HCT116 (cell line): ENCODE measurements at regions not wholly inside any gene's neighbourhood (a gene's known extent, or its start where the extent isn't known, plus 50 kb on each side); places are given as distances from the start of the nearest gene placed in this dataset.

Experiments
- ATAC-seq: fragments of 200-7000 bp; cut with Tn5 transposase; 2 replicates; pipeline ENCODE4 v1.9.1; 2020; ENCODE audit warnings: mild to moderate bottlenecking, moderate library complexity
- BruUV-seq: library from RNA; stranded (reverse); fragments of 400-500 nt; replicated peaks from 2 replicates; lab custom pipeline; 2021; lab: Mats Ljungman, UMichigan
- CTCF ChIA-PET: fragments of 300-600 bp; sonication (Branson Sonifier 250); formaldehyde crosslinking; loops from one replicate; lab custom pipeline; 2021; ENCODE audit warnings: antibody characterized with exemption; lab: Charles Lee
- POLR2A ChIA-PET: fragments of 300-600, 350-600 bp; sonication (Branson Sonifier 250); formaldehyde crosslinking; loops from one replicate; lab custom pipeline; 2021; ENCODE audit warnings: antibody characterized with exemption; lab: Charles Lee
- RAD21 ChIA-PET, 2 experiments: fragments of 300-600 bp; sonication (Branson Sonifier 250); formaldehyde crosslinking; loops; one replicate each; lab custom pipeline; 2023; ENCODE audit warnings: low total read pairs in 2 of 2; ENCODE audit not compliant: uncharacterized antibody in 2 of 2, unreplicated experiment in 2 of 2, low non-redundant PET in 1 of 2; lab: Charles Lee
- DNase-seq: peaks from one replicate; pipeline ENCODE4 v3.0.0-alpha.2; 2010; ENCODE audit warnings: low read depth, low spot score
- H2AFZ ChIP-seq: fragments of 200-600 bp; shearing (Covaris generic), sonication (generic); 2 replicates; pipeline ENCODE4 v1.6.1; 2017; ENCODE audit warnings: low read depth, mixed run types, mixed read lengths, antibody characterized with exemption, low read length; ENCODE audit not compliant: poor library complexity, severe bottlenecking
- H3K27ac ChIP-seq: 2 replicates; pipeline ENCODE4 v1.5.1; 2012; ENCODE audit warnings: low read depth, low read length
- H3K27me3 ChIP-seq: fragments of 200-600 bp; sonication (generic); 2 replicates; pipeline ENCODE4 v1.6.1; 2016; ENCODE audit warnings: mixed run types, low read length, mixed read lengths; ENCODE audit not compliant: insufficient read depth
- H3K36me3 ChIP-seq, 2 experiments: fragments of 200-500 bp in 1 of 2; fragments of 200-600 bp in 1 of 2; sonication (Bioruptor generic) in 1 of 2; sonication (generic) in 1 of 2; 2 replicates each; pipeline versions ENCODE4 v1.5.1 to v1.6.1; 2014 to 2016; ENCODE audit warnings: low read length in 2 of 2, inconsistent platforms in 1 of 2, mixed read lengths in 1 of 2, mixed run types in 1 of 2; ENCODE audit not compliant: insufficient read depth in 2 of 2, control insufficient read depth in 1 of 2
- H3K4me1 ChIP-seq, 2 experiments: fragments of 200-600 bp in 1 of 2; sonication (generic) in 1 of 2; 2 replicates each; pipeline versions ENCODE4 v1.5.1 to v1.6.1; 2012 to 2017; ENCODE audit warnings: low read length in 2 of 2, inconsistent platforms in 1 of 2, mild to moderate bottlenecking in 1 of 2, mixed read lengths in 1 of 2, mixed run types in 1 of 2, moderate library complexity in 1 of 2; ENCODE audit not compliant: insufficient read depth in 2 of 2, control insufficient read depth in 1 of 2
- H3K4me2 ChIP-seq: fragments of 200-600 bp; sonication (generic); 2 replicates; pipeline ENCODE4 v1.6.1; 2017; ENCODE audit warnings: mixed run types, low read length, mixed read lengths
- H3K4me3 ChIP-seq, 2 experiments: fragments of 200-600 bp in 1 of 2; sonication (generic) in 1 of 2; replicated peaks in 1 of 2; 2 replicates each; pipeline ENCODE4 v1.5.1; 2011 to 2016; ENCODE audit warnings: low read length in 2 of 2, control low read depth in 1 of 2, low read depth in 1 of 2, mild to moderate bottlenecking in 1 of 2, mixed read lengths in 1 of 2, mixed run types in 1 of 2
- H3K79me2 ChIP-seq: fragments of 200-600 bp; sonication (generic); 2 replicates; pipeline ENCODE4 v1.6.1; 2017; ENCODE audit warnings: mild to moderate bottlenecking, mixed run types, low read length, moderate library complexity, mixed read lengths; ENCODE audit not compliant: insufficient read depth
- H3K9ac ChIP-seq: fragments of 200-600 bp; sonication (generic); 2 replicates; pipeline ENCODE4 v1.6.1; 2016; ENCODE audit warnings: low read length, mixed read lengths
- H3K9me2 ChIP-seq: fragments of 200-600 bp; sonication (generic), shearing (Covaris generic); 2 replicates; pipeline ENCODE4 v1.6.1; 2017; ENCODE audit warnings: mixed run types, mild to moderate bottlenecking, moderate library complexity; ENCODE audit not compliant: insufficient read depth
- H3K9me3 ChIP-seq, 2 experiments: fragments of 200-500 bp in 1 of 2; fragments of 200-600 bp in 1 of 2; sonication (Bioruptor generic) in 1 of 2; sonication (generic) in 1 of 2; 2 replicates each; pipeline ENCODE4 v1.6.1; 2014 to 2017; ENCODE audit warnings: low read length in 2 of 2, mixed read lengths in 2 of 2, inconsistent platforms in 1 of 2, low read depth in 1 of 2, mild to moderate bottlenecking in 1 of 2, mixed run types in 1 of 2, moderate library complexity in 1 of 2; ENCODE audit not compliant: control insufficient read depth in 1 of 2, insufficient read depth in 1 of 2
- H4K20me1 ChIP-seq: fragments of 200-600 bp; sonication (generic), shearing (Covaris generic); 2 replicates; pipeline ENCODE4 v1.6.1; 2017; ENCODE audit warnings: mixed run types, mild to moderate bottlenecking, moderate library complexity; ENCODE audit not compliant: insufficient read depth
- ATF3 ChIP-seq: IDR thresholded peaks from 2 replicates; pipeline ENCODE4 v1.6.1; 2012
- CBX3 ChIP-seq: IDR thresholded peaks from 2 replicates; pipeline ENCODE4 v1.6.1; 2012; ENCODE audit warnings: low read depth
- CTCF ChIP-seq, 3 experiments: fragments of 200-600 bp in 1 of 3; sonication (generic) in 1 of 3; IDR thresholded peaks in 2 of 3; conservative IDR thresholded peaks in 1 of 3; 2 replicates each; pipeline ENCODE4 v1.5.1; 2012 to 2017; ENCODE audit warnings: low read depth in 2 of 3, low read length in 2 of 3, antibody characterized with exemption in 1 of 3, borderline replicate concordance in 1 of 3, control low read depth in 1 of 3, mild to moderate bottlenecking in 1 of 3, mixed read lengths in 1 of 3, mixed run types in 1 of 3, moderate library complexity in 1 of 3; ENCODE audit not compliant: insufficient read depth in 1 of 3
- EGR1 ChIP-seq: IDR thresholded peaks from 2 replicates; pipeline ENCODE4 v1.6.1; 2012; ENCODE audit warnings: low read depth
- EZH2 ChIP-seq: fragments of 200-600 bp; sonication (generic); IDR thresholded peaks from 2 replicates; pipeline ENCODE4 v1.6.1; 2017; ENCODE audit warnings: antibody characterized with exemption, mixed run types
- FOSL1 ChIP-seq: IDR thresholded peaks from 2 replicates; pipeline ENCODE4 v1.6.1; 2012; ENCODE audit warnings: low read depth
- SIN3A ChIP-seq: IDR thresholded peaks from 2 replicates; pipeline ENCODE4 v1.6.1; 2012; ENCODE audit warnings: low read depth
- YY1 ChIP-seq: IDR thresholded peaks from 2 replicates; pipeline ENCODE4 v1.6.1; 2011; ENCODE audit warnings: low read length, low read depth, moderate library complexity, mild to moderate bottlenecking; ENCODE audit not compliant: insufficient replicate concordance; ENCODE audit errors: extremely low read depth
- intact Hi-C: fragments of 100-400 bp; cut with micrococcal nuclease; formaldehyde crosslinking; loops from 2 replicates; pipeline ENCODE4 v1.10.0; 2022
- TF ChIP-seq, protein P1 (sequence below): IDR thresholded peaks from 2 replicates; pipeline ENCODE4 v1.6.1; 2012

GRCh38 chr5:25881318-25882036 lies 1156.9 kb downstream of the CDH9 start:
- ChIA-PET POLR2A (no interaction called here), CTCF (no interaction called here), RAD21 (no interaction called here)
- no peak overlapping the region for H3K27ac ChIP-seq
- no peak overlapping the region for H3K4me3 ChIP-seq
- no peaks in the 10 kb centered on the region for H3K9me2 ChIP-seq
- BruUV-seq = no TSS peak
- H4K20me1 ChIP-seq = no peaks in the 10 kb centered on the region
- no peak for DNase-seq
- no peaks in the 10 kb centered on the region for H3K27me3 ChIP-seq
- ATAC-seq = no peak
- no peaks in the 10 kb centered on the region for H3K36me3 ChIP-seq
- H2AFZ ChIP-seq = no peak overlapping the region
- no peaks in the 10 kb centered on the region for H3K4me1 ChIP-seq
- no peak overlapping the region for H3K4me2 ChIP-seq
- intact Hi-C loops = no loop called here
- H3K79me2 ChIP-seq = no peaks in the 10 kb centered on the region
- H3K9me3 ChIP-seq = peaks cover 11 to 17% of the 10 kb centered on the region in 2 experiments; a peak in 2 of 4 replicates
- TF ChIP-seq, protein P1, sequence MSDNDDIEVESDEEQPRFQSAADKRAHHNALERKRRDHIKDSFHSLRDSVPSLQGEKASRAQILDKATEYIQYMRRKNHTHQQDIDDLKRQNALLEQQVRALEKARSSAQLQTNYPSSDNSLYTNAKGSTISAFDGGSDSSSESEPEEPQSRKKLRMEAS = no peak
- no peak for TF ChIP-seq CTCF (IDR thresholded peaks at IDR 0.05 in 2 of 3, conservative IDR thresholded peaks at IDR 0.05 in 1 of 3; ENCODE audit: borderline replicate concordance in 1 of 3, insufficient read depth in 1 of 3, low read depth in 2 of 3, low read length in 2 of 3)
- no peak overlapping the region for H3K9ac ChIP-seq

- ChIA-PET POLR2A (no interaction called here), CTCF (no interaction called here), RAD21 (no interaction called here)
- Histone ChIP-seq H2AFZ (no peak overlapping the region), H3K4me2 (no peak overlapping the region), H3K4me3 (no peak overlapping the region), H3K36me3 (no peaks in the 10 kb centered on the region), H3K79me2 (no peaks in the 10 kb centered on the region), H3K27ac (no peak overlapping the region), H3K9me3 (peaks cover 7 to 8% of the 10 kb centered on the region in 2 experiments; a peak in 2 of 4 replicates), H3K27me3 (no peaks in the 10 kb centered on the region), H3K4me1 (no peaks in the 10 kb centered on the region), H4K20me1 (no peaks in the 10 kb centered on the region), H3K9me2 (no peaks in the 10 kb centered on the region), H3K9ac (no peak overlapping the region)
- DNase-seq (no peak), ATAC-seq (no peak)
- TF ChIP-seq SIN3A = no peak
- no peak for TF ChIP-seq FOSL1
- TF ChIP-seq ATF3 = no peak
- TF ChIP-seq YY1 = no peak
- no peak for TF ChIP-seq CTCF (IDR thresholded peaks at IDR 0.05 in 2 of 3, conservative IDR thresholded peaks at IDR 0.05 in 1 of 3; ENCODE audit: borderline replicate concordance in 1 of 3, insufficient read depth in 1 of 3, low read depth in 2 of 3, low read length in 2 of 3)
- no peak for TF ChIP-seq EGR1
- no peak for TF ChIP-seq EZH2
- TF ChIP-seq CBX3 = no peak
- BruUV-seq = no TSS peak
- intact Hi-C loops = no loop called here
Observed at GRCh38 chr5:25863811-25864210, 1174.6 kb downstream of the CDH9 start.
